Breast epithelium (tissue), 4 donors: ENCODE measurements at regions not wholly inside any gene's neighbourhood (a gene's known extent, or its start where the extent isn't known, plus 50 kb on each side); places are given as distances from the start of the nearest gene placed in this dataset.

ENCODE experiments used
- DNase-seq, 2 donors: peaks; one replicate each; pipeline ENCODE4 v3.0.0-alpha.2; 2019; ENCODE audit warnings: low spot score in 2 of 2
- H3K27ac ChIP-seq, 2 donors: fragments of 200-600 bp; sonication (generic) in 1 of 2; one replicate each; pipeline ENCODE4 v1.5.1; 2016 to 2019; ENCODE audit warnings: mild to moderate bottlenecking in 1 of 2
- H3K27me3 ChIP-seq, 2 donors: fragments of 200-600 bp; sonication (generic) in 1 of 2; one replicate each; pipeline versions ENCODE4 v1.5.1 to v1.6.0; 2017 to 2019; ENCODE audit warnings: control low read depth in 1 of 2, mild to moderate bottlenecking in 1 of 2
- H3K36me3 ChIP-seq: fragments of 200-600 bp; one replicate; pipeline ENCODE4 v1.5.1; 2019
- H3K4me1 ChIP-seq, 2 donors: fragments of 200-600 bp; sonication (generic); one replicate each; pipeline ENCODE4 v1.5.1; 2016 to 2019; ENCODE audit warnings: control low read depth in 1 of 2
- H3K4me3 ChIP-seq, 3 donors: fragments of 200-600 bp; sonication (generic); 1 replicate in 2 of 3; 2 replicates in 1 of 3; pipeline ENCODE4 v1.5.1; 2016 to 2019; ENCODE audit warnings: mild to moderate bottlenecking in 3 of 3, moderate library complexity in 2 of 3
- H3K9me3 ChIP-seq, 2 donors: fragments of 200-600 bp; sonication (generic) in 1 of 2; one replicate each; pipeline ENCODE4 v1.5.1; 2016 to 2019; ENCODE audit warnings: control low read depth in 1 of 2
- CTCF ChIP-seq, 3 donors: fragments of 450-650 bp; IDR thresholded peaks; one replicate each; pipeline ENCODE4 v1.5.1; 2016 to 2017; ENCODE audit warnings: antibody characterized with exemption in 3 of 3, mild to moderate bottlenecking in 3 of 3, moderate library complexity in 3 of 3
- POLR2A ChIP-seq: fragments of 450-650 bp; IDR thresholded peaks from one replicate; pipeline ENCODE4 v1.6.1; 2016; ENCODE audit warnings: antibody characterized with exemption, mild to moderate bottlenecking, moderate library complexity
- POLR2AphosphoS5 ChIP-seq, 3 donors: sonication (generic); formaldehyde crosslinking; IDR thresholded peaks; one replicate each; pipeline ENCODE4 v1.6.1; 2017; ENCODE audit warnings: antibody characterized with exemption in 3 of 3
- intact Hi-C: fragments of 100-400 bp; cut with DNase I; formaldehyde crosslinking; loops from one replicate; pipeline ENCODE4 v1.15.1; 2023; ENCODE audit warnings: low total_unique reads

GRCh38 chr2:9091811-9092210, 88.3 kb upstream of the MBOAT2 start:
- Histone ChIP-seq H3K27me3 (no peaks in the 10 kb centered on the region), H3K9me3 (no peaks in the 10 kb centered on the region), H3K36me3 (no peaks in the 10 kb centered on the region), H3K27ac (no peak overlapping the region), H3K4me1 (no peaks in the 10 kb centered on the region), H3K4me3 (no peak overlapping the region)
- DNase-seq, result no peak
- intact Hi-C loops, result no loop called here
- no peak for TF ChIP-seq CTCF (IDR thresholded peaks at IDR 0.05)
- no peak for TF ChIP-seq POLR2AphosphoS5 (IDR thresholded peaks at IDR 0.05)
- TF ChIP-seq POLR2A, result no peak

GRCh38 chr2:9089831-9090230, 86.3 kb upstream of the MBOAT2 start:
- Histone ChIP-seq H3K27ac (no peak overlapping the region), H3K9me3 (no peaks in the 10 kb centered on the region), H3K27me3 (no peaks in the 10 kb centered on the region), H3K4me3 (no peak overlapping the region), H3K36me3 (no peaks in the 10 kb centered on the region), H3K4me1 (no peaks in the 10 kb centered on the region)
- intact Hi-C loops, result no loop called here
- TF ChIP-seq CTCF (IDR thresholded peaks at IDR 0.05) (no peak), POLR2A (no peak), POLR2AphosphoS5 (IDR thresholded peaks at IDR 0.05) (no peak)
- DNase-seq, result no peak

- no peak for DNase-seq
- Histone ChIP-seq H3K4me1 (no peaks in the 10 kb centered on the region), H3K27ac (no peak overlapping the region), H3K36me3 (no peaks in the 10 kb centered on the region), H3K9me3 (peaks cover 0 to 3% of the 10 kb centered on the region in 2 donors), H3K27me3 (no peaks in the 10 kb centered on the region), H3K4me3 (no peak overlapping the region)
- TF ChIP-seq POLR2AphosphoS5 (IDR thresholded peaks at IDR 0.05), result no peak
- no peak for TF ChIP-seq CTCF (IDR thresholded peaks at IDR 0.05)
- TF ChIP-seq POLR2A, result no peak
- intact Hi-C loops, result no loop called here
Measured at GRCh38 chr2:9087121-9087681, 83.7 kb upstream of the MBOAT2 start.

GRCh38 chr2:9086465-9086864, 83.0 kb upstream of the MBOAT2 start:
- H3K27ac ChIP-seq, result no peak overlapping the region
- TF ChIP-seq POLR2AphosphoS5 (IDR thresholded peaks at IDR 0.05) (no peak), CTCF (IDR thresholded peaks at IDR 0.05) (no peak), POLR2A (no peak)

GRCh38 chr2:9085353-9085752, 81.9 kb upstream of the MBOAT2 start:
- Histone ChIP-seq H3K27me3 (no peaks in the 10 kb centered on the region), H3K4me3 (no peak overlapping the region), H3K36me3 (no peaks in the 10 kb centered on the region), H3K4me1 (no peaks in the 10 kb centered on the region), H3K9me3 (peaks cover 0 to 12% of the 10 kb centered on the region in 2 donors), H3K27ac (no peak overlapping the region)
- intact Hi-C loops, result no loop called here
- TF ChIP-seq POLR2A, result no peak
- no peak for TF ChIP-seq POLR2AphosphoS5 (IDR thresholded peaks at IDR 0.05)
- no peak for TF ChIP-seq CTCF (IDR thresholded peaks at IDR 0.05)
- DNase-seq, result no peak

More at GRCh38 chr2:9086465-9086864, 83.0 kb upstream of the MBOAT2 start:
- no peak for DNase-seq
- Histone ChIP-seq H3K36me3 (no peaks in the 10 kb centered on the region), H3K9me3 (peaks cover 0 to 10% of the 10 kb centered on the region in 2 donors), H3K4me1 (no peaks in the 10 kb centered on the region), H3K4me3 (no peak overlapping the region), H3K27me3 (no peaks in the 10 kb centered on the region)
- intact Hi-C loops, result no loop called here
